B cell (primary cell): ENCODE measurements at regions not wholly inside any gene's neighbourhood (a gene's known extent, or its start where the extent isn't known, plus 50 kb on each side); places are given as distances from the start of the nearest gene placed in this dataset.

Source experiments
- ATAC-seq: fragments of 200-7000 bp; cut with Tn5 transposase; one replicate; pipeline ENCODE4 v1.10.0; 2021; ENCODE audit warnings: low read depth, mild to moderate bottlenecking, moderate number of reproducible peaks, moderate library complexity
- CTCF ChIA-PET: fragments of 350-600 bp; sonication (Branson Sonifier 250); formaldehyde crosslinking; loops from one replicate; lab custom pipeline; 2021; ENCODE audit warnings: antibody characterized with exemption, inconsistent platforms; lab: Charles Lee
- POLR2A ChIA-PET: fragments of 350-600 bp; sonication (Branson Sonifier 250); formaldehyde crosslinking; loops from one replicate; lab custom pipeline; 2021; ENCODE audit warnings: antibody characterized with exemption; lab: Charles Lee
- DNase-seq: peaks from one replicate; pipeline ENCODE4 v3.0.0; 2013
- H2AFZ ChIP-seq: 2 replicates; pipeline ENCODE4 v1.6.1; 2012; ENCODE audit warnings: mild to moderate bottlenecking, low read depth, low read length; ENCODE audit not compliant: insufficient read depth, poor library complexity, severe bottlenecking
- H3K27ac ChIP-seq, 2 donors: 1 replicate in 1 of 2; 2 replicates in 1 of 2; pipeline ENCODE4 v1.5.1; 2012 to 2013; ENCODE audit warnings: low read length in 2 of 2, mild to moderate bottlenecking in 2 of 2, moderate library complexity in 1 of 2
- H3K27me3 ChIP-seq, 4 experiments: fragments of 200-600 bp in 1 of 4; sonication (generic) in 1 of 4; replicated peaks in 1 of 4; 1 replicate in 2 of 4; 2 replicates in 2 of 4; pipeline versions ENCODE4 v1.6.1 to v1.7.0; 2013 to 2016; ENCODE audit warnings: low read length in 3 of 4, mild to moderate bottlenecking in 2 of 4, mixed read lengths in 1 of 4, moderate library complexity in 1 of 4; ENCODE audit not compliant: insufficient read depth in 4 of 4, control insufficient read depth in 3 of 4; ENCODE audit errors: control extremely low read depth in 1 of 4
- H3K36me3 ChIP-seq, 2 experiments: replicated peaks in 1 of 2; 1 replicate in 1 of 2; 2 replicates in 1 of 2; pipeline versions ENCODE4 v1.6.1 to v1.7.1; 2013; ENCODE audit warnings: low read length in 1 of 2; ENCODE audit not compliant: insufficient read depth in 2 of 2, control insufficient read depth in 1 of 2; ENCODE audit errors: control extremely low read depth in 1 of 2, extremely low read depth in 1 of 2
- H3K4me1 ChIP-seq, 2 donors: fragments of 200-600 bp in 1 of 2; sonication (generic) in 1 of 2; 1 replicate in 1 of 2; 2 replicates in 1 of 2; pipeline versions ENCODE4 v1.5.1 to v1.6.1; 2013 to 2017; ENCODE audit warnings: low read length in 2 of 2; ENCODE audit not compliant: control insufficient read depth in 2 of 2, insufficient read depth in 2 of 2
- H3K4me2 ChIP-seq: replicated peaks from 2 replicates; pipeline ENCODE3; 2012; ENCODE audit warnings: mild to moderate bottlenecking, low read depth, low read length; ENCODE audit not compliant: poor library complexity, severe bottlenecking
- H3K4me3 ChIP-seq, 5 experiments: fragments of 200-600 bp in 1 of 5; sonication (generic) in 1 of 5; 1 replicate in 3 of 5; 2 replicates in 2 of 5; pipeline versions ENCODE4 v1.5.1 to v1.7.0; 2011 to 2016; ENCODE audit warnings: low read length in 4 of 5, mild to moderate bottlenecking in 4 of 5, low read depth in 2 of 5, control low read depth in 1 of 5, moderate library complexity in 1 of 5; ENCODE audit not compliant: insufficient read depth in 1 of 5; ENCODE audit errors: control extremely low read depth in 1 of 5, extremely low read depth in 1 of 5
- H3K79me2 ChIP-seq: fragments of 200-600 bp; sonication (generic); one replicate; pipeline ENCODE4 v1.6.0; 2016; ENCODE audit warnings: low read length; ENCODE audit not compliant: control insufficient read depth, insufficient read depth
- H3K9ac ChIP-seq: fragments of 200-600 bp; sonication (generic); 2 replicates; pipeline ENCODE4 v1.6.1; 2017; ENCODE audit warnings: mild to moderate bottlenecking, low read length, moderate library complexity
- H3K9me3 ChIP-seq, 3 donors: one replicate each; pipeline versions ENCODE4 v1.6.1 to v1.7.1; 2013; ENCODE audit warnings: low read length in 2 of 3; ENCODE audit not compliant: control insufficient read depth in 2 of 3, insufficient read depth in 1 of 3; ENCODE audit errors: control extremely low read depth in 1 of 3
- H4K20me1 ChIP-seq: 2 replicates; pipeline ENCODE4 v1.6.0; 2012; ENCODE audit warnings: mild to moderate bottlenecking, low read length; ENCODE audit not compliant: insufficient read depth, control insufficient read depth, poor library complexity, severe bottlenecking
- H3K27ac Mint-ChIP-seq: one replicate; pipeline ENCODE4 v1.8.0; 2021; ENCODE audit warnings: mixed read lengths
- H3K27me3 Mint-ChIP-seq: one replicate; pipeline ENCODE4 v1.8.0; 2021; ENCODE audit warnings: mixed read lengths
- H3K4me1 Mint-ChIP-seq: one replicate; pipeline ENCODE4 v1.8.0; 2021; ENCODE audit warnings: mixed read lengths
- H3K4me3 Mint-ChIP-seq: one replicate; pipeline ENCODE4 v1.8.0; 2021; ENCODE audit warnings: mixed read lengths
- H3K9me3 Mint-ChIP-seq: one replicate; pipeline ENCODE4 v1.8.0; 2022; ENCODE audit warnings: mixed read lengths; ENCODE audit not compliant: insufficient read depth
- CTCF ChIP-seq: fragments of 200-600 bp; IDR thresholded peaks from one replicate; pipeline ENCODE4 v1.8.0; 2022; ENCODE audit warnings: antibody characterized with exemption, mild to moderate bottlenecking
- EZH2 ChIP-seq: IDR thresholded peaks from 2 replicates; pipeline ENCODE4 v1.6.1; 2012; ENCODE audit warnings: borderline replicate concordance, low read depth, mild to moderate bottlenecking, moderate library complexity, low read length; ENCODE audit not compliant: insufficient read depth, poor library complexity, severe bottlenecking
- WGBS: methylation state at CpG from one replicate; pipeline ENCODE4 v1.1.5; 2013; ENCODE audit warnings: missing lambda C conversion rate; ENCODE audit not compliant: insufficient coverage; 5-methylcytosine and 5-hydroxymethylcytosine counted together
- intact Hi-C: fragments of 100-400 bp; cut with micrococcal nuclease; formaldehyde crosslinking; loops from one replicate; pipeline ENCODE4 v1.10.0; 2022

- CTCF ChIA-PET: no interaction called here
- H3K27ac Mint-ChIP-seq: no peak overlapping the region
- H3K9me3 Mint-ChIP-seq: no peaks in the 10 kb centered on the region
- no peaks in the 10 kb centered on the region for H3K4me1 ChIP-seq
- peaks cover 39% of the 10 kb centered on the region for H3K27me3 Mint-ChIP-seq
- intact Hi-C loops: no loop called here
- no peaks in the 10 kb centered on the region for H3K79me2 ChIP-seq
- H3K4me3 ChIP-seq: no peak overlapping the region
- H3K4me3 Mint-ChIP-seq: no peak overlapping the region
- H3K9ac ChIP-seq: no peak overlapping the region
- H3K9me3 ChIP-seq: no peaks in the 10 kb centered on the region
- H3K36me3 ChIP-seq: no peaks in the 10 kb centered on the region
- no peak overlapping the region for H2AFZ ChIP-seq
- TF ChIP-seq EZH2: no peak
- no peak for TF ChIP-seq CTCF
- no peaks in the 10 kb centered on the region for H3K4me1 Mint-ChIP-seq
- POLR2A ChIA-PET: no interaction called here
- ATAC-seq: no peak
- 85% methylated on average over 2 of the region's 4 CpGs for WGBS
- H4K20me1 ChIP-seq: no peaks in the 10 kb centered on the region
- no peak for DNase-seq
- H3K4me2 ChIP-seq: no peak overlapping the region
- peaks cover 0 to 3% (median 1%) of the 10 kb centered on the region in 4 experiments for H3K27me3 ChIP-seq
- H3K27ac ChIP-seq: no peak overlapping the region
These were observed 154.5 kb downstream of the PHLDA1 start for GRCh38 chr12:75876832-75877762.

GRCh38 chr12:75874441-75874840 is 157.1 kb downstream of the PHLDA1 start:
- intact Hi-C loops: no loop called here
- Histone ChIP-seq H3K36me3 (no peaks in the 10 kb centered on the region), H3K4me3 (no peak overlapping the region), H3K27ac (no peak overlapping the region), H3K79me2 (no peaks in the 10 kb centered on the region), H2AFZ (no peak overlapping the region), H3K9me3 (no peaks in the 10 kb centered on the region), H4K20me1 (no peaks in the 10 kb centered on the region), H3K4me1 (no peaks in the 10 kb centered on the region), H3K9ac (no peak overlapping the region), H3K27me3 (peaks cover 0 to 3% (median 0%) of the 10 kb centered on the region in 4 experiments), H3K4me2 (no peak overlapping the region)
- Mint-ChIP-seq H3K27ac (no peak overlapping the region), H3K4me1 (no peaks in the 10 kb centered on the region), H3K27me3 (peaks cover 39% of the 10 kb centered on the region), H3K4me3 (no peak overlapping the region), H3K9me3 (no peaks in the 10 kb centered on the region)
- DNase-seq (no peak), ATAC-seq (no peak)
- ChIA-PET CTCF (no interaction called here), POLR2A (no interaction called here)
- TF ChIP-seq EZH2: no peak
- no peak for TF ChIP-seq CTCF
- 13% methylated on average over 2 of the region's 2 CpGs for WGBS
